IPS-NIHi7 (cell line): ENCODE measurements at regions not wholly inside any gene's neighbourhood (a gene's known extent, or its start where the extent isn't known, plus 50 kb on each side); places are given as distances from the start of the nearest gene placed in this dataset.

ENCODE experiments used
- DNase-seq: peaks from one replicate; pipeline ENCODE4 v3.0.0; 2012; ENCODE audit warnings: mixed read lengths; ENCODE audit errors: extremely low spot score

DNA sequence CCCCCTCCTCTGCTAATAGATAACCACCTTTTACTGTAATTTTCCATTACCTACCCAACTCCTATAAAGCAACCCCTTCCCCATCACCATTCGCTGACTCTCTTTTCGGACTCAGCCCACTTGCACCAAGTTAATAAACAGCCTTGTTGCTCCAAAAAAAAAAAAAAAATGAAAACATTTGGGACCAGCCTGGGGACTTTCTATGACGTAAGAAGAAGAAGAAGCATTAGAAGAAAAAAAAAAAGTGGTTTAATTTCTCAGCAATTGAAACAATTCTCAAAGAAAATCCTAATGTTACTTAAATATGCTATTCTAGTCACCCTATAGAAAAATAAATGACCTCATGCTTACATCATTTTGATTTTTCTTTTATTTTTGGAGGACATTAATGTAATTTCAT is 301.5 kb upstream of the ANO3 start:
- no peak for DNase-seq

DNA sequence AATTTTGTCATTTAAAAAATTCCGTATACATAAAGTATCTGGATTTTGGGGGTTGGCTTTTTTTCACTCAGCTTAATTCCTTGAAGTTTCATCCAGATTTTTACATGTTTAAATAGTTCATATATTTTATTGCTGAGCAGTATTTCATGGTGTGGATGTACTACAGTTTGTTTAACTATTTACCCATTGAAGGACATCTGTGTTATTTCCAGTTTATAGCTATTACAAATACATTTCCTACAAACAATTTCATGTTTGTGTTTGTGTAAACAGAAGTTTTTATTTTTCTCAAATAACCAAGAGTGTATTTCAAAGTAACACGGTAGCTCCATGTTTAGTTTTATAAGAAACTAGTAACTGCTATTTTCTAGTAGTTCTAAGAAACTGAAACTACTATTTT is 299.7 kb upstream of the ANO3 start:
- no peak for DNase-seq

DNA sequence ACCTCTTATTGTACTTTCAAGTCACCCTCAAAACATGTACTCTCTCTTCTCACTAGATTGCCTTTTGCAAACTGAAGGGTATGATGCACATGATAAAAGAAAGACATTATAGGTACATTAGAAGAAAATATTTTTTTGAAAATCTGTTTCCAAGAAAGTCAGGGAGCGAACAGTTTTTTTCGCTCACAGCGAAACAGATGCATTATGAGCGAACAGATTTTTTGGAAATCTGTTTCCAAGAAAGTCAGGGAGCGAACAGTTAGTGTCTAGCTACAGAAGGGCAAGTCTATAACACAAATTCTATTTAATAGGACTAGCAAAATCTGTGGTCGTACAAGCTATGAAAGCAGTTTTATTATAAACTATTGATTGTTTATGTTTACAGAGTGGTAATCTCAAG is 296.2 kb upstream of the ANO3 start:
- no peak for DNase-seq

DNA sequence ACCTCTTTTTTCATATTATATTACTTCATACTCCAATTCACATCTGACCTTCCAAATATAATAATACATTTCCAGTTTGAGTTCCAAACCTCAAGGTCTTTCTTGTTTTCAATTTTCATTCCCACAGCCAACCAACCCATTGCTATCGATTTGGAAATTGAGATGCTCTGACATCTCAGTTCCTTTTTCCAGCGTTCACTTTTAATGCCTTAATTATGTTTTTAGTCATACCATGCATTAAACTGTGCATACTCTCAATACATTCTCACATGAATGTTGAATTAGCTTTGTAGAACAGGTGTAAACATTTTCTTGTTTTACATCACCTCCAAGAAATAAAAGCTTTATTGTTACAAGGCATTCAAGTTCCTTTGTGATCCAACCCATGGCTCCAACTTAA is 294.2 kb upstream of the ANO3 start:
- DNase-seq: no peak

DNA sequence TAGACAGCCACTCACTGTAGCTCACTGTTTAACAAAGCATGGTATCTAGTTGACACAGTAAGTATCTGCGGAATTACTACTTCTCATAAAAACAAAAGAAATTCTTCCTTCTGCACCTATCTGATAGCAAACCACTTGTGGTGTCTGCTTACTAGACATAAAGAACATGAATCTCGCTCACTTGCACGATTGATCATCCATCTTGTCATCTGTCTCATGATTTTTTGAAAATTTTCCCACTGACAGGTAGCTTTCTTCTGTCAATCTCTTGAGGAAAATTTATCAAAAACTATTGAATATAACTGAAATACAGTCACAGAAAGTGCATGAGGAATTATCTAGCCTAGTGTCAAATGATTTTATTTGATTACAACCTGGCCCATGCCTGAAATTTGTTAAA is 291.6 kb upstream of the ANO3 start:
- no peak for DNase-seq

DNA sequence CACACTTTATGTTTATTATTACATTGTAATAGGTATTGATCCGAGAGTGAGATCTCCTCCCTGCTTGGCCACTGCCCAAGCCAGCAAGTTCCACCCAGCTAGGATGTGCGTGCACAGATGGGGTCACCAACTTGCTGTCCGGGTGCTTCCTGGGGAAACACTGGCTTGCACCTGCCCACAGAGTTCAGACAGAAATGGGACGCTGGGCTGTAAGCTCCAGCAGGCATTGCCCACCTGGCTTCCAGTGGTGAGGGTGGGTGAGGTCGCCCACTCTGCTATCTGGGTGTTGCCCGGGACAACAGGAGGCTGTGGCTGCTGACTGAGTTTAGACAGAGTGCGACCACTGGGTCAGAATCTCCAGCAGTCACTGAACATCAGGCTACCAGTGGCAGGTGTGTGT is 289.8 kb upstream of the ANO3 start:
- no peak for DNase-seq

DNA sequence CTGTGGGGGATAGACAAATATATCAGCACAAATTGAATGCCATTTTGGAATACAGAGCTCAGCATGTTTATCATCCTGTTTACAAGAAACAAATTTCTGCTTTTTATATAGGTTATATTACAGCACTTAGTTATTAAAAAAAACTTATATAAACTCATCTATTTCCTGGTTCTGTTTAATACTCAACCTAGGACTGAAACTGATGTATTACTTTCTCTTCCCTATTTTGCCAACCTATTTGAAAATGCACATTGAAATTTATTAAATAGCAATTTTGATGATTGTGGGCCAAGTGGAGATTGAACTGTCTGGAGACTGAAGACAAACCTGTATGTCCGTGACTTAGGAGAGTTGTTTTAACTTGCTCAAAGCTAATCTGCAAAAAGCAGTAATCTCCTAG is 288.3 kb upstream of the ANO3 start:
- no peak for DNase-seq

DNA sequence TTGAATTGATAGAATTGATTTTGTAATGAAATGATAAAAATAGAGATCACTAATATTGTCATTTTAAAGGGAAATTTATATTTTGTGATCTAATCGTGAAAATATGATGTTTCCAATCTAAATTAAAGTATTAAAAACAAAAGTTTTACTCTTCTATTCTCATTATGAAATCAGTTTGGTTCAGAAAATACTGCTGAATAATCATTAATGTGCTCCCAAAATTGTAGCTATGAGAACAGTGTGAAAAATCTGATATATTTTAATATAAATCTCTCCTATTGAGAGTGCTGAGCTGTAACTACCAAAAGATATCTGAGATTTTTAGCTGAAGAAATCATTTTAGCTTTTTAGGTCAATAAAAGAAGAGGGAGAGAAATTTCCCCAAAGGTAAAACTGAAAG is 287.5 kb upstream of the ANO3 start:
- no peak for DNase-seq

DNA sequence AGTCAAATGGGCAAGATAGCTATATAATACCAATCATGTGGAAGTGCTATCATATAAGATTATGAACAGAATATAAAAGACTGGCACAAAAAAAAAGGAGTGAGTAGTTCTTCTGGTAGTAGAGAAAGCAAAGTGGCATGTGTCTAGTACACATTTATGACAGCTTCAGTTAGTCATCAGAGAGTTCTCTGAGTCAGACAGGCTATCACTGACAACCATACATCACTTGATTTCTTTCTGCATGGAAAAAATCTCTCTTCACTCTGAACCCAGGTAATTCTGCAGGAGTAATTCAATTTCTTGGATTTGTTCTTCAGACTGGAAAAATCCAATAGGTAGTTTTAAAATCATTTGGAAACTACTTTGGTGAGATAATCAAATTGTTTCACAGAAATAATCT is 286.8 kb upstream of the ANO3 start:
- DNase-seq: no peak

DNA sequence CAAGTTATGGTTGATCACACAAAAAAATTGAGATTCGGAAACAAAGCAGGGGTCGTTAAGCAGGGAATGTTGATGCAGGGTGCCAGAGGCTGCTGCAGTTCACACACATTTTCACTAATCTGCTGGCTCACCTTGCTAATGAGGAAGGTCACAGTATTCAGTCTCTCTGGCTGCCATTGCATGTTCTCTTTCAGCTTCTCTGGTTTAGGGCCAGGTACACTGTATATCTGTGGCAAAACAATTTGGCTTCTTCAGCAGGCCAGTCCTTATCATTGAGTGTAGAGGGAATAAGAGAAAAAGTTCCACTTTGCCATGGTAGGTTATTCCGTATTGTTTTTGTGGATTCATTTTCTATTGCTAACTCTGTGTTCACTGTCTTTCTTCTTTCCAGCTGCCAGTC is 283.7 kb upstream of the ANO3 start:
- DNase-seq: no peak

DNA sequence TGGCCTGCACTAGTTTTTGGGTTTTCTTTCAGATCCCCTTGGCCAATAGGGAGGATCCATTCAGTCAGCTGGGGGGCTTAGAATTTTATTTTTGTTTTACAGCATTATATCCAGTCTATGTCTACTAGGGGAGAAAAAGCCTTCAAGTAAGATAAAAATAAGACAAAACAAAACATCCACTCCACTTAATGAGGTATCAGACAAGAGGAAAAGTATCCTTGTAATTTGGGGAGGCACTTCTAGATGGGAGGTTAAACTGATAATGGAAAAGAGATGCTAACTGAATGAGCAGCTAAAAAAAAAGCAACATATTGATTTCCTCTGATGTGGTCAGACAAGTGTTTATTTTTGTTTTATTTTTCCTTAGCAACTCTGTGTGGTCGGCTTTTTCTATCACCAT is 278.0 kb upstream of the ANO3 start:
- DNase-seq: no peak

DNA sequence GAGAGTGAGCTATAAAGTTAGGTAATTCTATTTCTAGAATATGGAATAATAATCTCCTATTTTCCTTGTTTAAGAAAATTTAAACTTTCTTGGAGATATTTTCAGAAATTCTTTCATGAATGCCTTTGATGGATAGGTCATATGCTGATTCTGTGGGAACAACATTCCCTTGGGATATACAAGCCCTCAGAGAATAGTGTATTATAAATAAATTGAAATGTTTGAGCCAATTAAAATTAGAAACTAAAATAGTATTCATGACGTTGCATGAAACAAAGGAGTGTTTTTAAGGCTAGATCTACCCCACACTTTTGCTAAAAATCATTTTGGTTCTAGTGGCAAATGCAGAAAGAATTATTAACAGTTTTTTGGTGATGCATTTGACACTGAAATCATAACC is 269.3 kb upstream of the ANO3 start:
- DNase-seq: no peak

DNA sequence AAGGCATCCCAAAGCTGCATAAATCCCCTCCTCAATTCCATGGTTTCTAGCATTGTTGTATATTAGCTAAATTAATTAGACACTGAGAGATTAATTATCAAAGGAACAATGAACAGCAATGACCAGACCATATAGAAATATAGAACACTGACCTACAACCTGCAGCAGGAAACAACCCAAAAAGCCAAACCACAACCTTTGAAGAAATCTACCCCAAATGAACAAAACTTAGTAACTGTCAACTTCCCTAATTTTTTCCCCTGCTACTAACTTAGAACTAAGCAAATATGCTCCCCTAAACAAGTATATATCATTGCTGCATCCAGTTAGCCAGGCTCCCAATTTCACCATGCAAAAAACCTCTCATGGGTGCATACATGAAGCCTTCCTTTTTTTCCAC is 268.0 kb upstream of the ANO3 start:
- no peak for DNase-seq

DNA sequence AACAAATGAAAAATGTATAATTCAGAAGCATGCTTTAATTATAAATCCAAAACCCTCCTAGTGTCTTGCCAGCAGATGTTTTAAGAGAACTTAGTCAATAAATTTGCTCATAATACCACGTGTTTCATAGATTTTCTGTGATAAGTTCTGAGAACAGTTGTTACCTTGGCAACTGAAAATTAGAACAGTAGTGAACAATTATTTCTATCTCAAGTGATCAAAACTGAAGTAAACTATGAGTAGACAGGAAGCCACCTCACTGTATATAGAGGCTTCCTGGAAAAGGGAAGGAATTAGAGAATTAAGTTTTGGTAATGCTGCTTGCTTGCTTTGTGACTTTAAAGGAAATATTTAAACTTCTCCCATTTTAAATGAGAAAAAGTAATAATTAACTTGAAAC is 266.0 kb upstream of the ANO3 start:
- DNase-seq: no peak

DNA sequence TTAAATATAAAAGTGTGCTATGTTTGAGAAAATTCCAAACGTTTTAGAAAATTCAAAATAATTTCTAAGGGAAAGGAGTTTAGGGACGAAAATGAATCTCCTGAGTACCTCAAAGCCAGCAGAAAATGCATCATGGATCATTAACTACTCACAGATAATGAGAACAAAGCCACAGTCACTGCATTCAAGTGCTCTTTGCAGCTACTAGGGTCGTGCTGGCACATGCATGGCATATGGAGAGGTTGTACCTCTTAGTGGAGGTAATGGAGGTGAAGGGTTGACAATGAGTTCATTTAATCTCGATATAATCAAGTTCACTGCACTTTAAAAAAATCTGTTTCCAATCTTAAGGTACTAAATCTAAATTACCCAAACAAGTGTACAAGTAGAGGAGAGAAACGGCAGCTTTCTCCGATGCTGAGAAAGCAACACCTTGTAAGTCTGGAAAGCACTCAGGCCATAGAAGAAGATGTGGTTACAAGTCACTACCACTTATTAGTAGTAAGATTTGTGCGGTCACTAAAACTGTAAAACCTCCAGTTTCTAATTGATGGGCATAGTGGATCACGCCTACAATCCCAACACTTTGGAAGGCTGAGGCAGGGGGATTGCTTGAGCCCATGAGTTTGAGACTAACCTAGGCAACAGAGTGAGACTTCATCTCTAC is 261.1 kb upstream of the ANO3 start:
- DNase-seq: no peak

DNA sequence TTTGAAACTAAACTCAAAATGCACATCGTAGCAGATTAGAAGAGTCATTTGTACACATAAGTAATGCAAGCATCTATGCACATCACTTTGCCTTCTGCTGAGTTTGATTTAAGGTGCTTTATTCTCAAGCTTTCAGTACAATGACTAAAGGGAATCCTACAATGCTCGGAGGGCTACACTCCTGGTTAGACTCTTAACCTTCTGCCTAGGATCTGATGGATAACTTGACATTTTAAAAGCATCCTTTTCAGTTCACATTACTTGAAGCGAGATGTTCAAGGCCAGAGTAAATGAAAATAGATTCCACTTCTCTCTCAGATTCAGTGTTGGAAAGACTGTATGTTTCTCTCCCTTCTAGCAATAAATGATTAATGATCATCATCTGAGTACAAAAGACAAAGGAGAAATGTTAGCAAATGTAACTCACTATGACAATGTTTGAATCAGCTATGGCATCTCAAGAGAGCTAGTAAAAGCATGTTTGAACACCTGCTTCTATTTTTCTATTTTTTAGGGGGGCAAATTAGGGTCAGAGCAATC is 259.2 kb upstream of the ANO3 start:
- DNase-seq: no peak

DNA sequence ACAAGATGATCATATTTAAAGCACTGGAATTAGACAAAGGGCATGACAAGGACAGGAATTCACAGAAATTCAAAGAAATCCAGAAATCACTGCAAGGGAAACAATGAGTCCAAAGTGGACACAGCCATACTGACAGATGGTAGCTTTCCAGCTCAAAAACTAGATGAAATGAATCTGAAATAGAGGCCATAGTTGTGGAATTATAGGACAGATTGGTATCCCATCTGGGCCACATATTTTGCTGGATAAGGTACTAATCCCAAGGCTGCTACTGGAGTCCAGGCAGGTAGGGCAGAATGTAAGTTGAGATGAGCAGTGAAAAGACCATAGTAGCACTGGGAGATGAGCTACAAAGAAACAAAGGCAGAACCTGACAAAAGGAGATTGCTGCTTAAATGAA is 258.3 kb upstream of the ANO3 start:
- no peak for DNase-seq

DNA sequence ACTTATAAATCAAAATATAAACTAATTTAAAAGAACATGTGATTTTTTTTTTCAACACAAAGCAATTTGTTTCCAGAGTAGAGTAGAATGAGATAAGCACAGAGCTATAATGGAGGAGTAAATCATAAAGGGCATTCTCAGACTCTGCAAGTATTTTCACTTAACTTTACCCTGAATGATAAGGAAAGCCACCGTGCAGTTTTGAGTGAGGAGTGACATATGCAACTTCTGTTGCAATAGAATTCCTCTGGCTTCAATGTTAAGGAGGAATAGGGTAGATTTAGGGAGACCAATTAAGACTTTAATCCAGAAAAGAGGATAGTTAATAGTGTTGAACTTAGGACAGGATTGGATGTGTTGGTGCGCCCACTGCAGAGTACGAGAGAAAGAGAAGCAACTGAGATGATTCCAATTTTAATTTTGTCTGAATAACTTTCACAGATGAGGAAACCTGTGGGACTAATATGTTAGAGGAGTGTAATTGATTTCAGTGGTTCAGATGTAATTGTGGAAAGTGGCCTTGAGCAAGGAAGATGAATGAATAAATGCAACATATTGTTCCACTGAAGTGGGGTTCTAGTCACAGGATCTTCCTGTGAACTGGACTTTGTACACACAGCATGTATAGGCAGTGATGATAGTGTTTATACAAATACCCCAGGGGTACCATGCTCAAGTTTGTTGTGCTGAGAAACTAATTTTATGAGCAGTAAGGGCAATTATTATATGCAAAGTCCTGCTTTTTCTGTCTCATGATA is 255.5 kb upstream of the ANO3 start:
- DNase-seq: no peak

DNA sequence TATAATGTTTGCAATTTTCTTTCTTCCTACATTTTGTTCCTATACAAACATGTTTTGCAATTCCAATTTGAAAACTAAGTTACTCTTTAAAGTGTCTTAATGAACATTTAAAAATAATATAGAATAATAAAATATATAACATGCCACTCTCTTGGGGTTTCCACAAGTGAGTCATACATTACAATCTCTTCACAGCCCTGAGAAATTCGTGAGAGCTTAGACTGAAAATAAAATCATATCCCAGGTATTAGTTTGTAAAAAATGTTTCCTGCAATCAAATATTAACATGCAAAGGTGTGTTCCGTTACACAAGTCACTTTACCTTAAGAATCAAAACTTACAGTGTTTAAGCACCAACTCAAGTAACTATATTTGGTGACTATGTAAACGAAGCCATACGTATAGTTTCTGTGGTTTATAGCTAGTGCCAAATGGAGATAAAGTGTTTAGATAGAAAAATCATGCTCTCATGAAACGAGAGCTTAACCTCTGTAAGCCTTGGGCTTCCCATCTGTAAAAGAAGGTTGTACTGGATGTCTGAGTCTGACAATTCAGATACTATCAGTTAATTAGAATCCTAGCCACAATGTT is 253.6 kb upstream of the ANO3 start:
- DNase-seq: no peak

DNA sequence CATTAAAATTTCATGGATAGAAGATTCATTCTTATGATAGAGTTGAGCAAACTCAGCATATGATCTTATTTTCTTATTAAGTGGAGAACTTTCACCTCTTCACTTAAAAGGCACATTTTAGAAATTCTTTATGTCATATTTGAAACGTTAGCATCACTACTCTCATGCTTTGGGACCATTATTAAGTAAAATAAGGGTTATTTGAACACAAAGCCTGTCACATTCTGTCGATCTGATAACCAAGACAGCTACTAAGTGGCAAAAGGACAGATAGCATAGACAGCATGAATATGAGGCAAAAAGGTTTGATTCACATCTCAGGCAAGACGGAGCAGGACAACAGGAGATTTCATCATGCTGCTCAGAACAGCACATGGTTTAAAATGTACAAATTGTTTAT is 247.6 kb upstream of the ANO3 start:
- no peak for DNase-seq

DNA sequence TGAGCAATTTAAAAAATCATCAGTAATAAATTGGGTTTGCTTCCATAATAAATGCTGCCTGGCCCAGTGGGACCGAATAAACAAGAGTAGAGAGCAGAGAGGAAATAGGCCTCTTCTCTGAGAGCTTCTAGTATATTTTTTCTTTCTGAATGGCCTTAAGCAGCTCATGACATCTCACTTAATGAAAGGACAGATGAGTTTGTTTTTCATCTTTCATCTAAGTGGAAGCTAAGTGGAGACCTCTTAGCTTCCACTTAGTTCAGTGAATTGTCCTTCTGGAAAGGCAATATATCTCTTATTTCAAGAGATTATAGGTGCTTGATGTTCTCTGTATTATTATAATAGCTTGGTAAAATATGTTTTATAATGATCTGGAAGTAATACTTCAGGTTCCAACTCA is 245.9 kb upstream of the ANO3 start:
- DNase-seq: no peak

DNA sequence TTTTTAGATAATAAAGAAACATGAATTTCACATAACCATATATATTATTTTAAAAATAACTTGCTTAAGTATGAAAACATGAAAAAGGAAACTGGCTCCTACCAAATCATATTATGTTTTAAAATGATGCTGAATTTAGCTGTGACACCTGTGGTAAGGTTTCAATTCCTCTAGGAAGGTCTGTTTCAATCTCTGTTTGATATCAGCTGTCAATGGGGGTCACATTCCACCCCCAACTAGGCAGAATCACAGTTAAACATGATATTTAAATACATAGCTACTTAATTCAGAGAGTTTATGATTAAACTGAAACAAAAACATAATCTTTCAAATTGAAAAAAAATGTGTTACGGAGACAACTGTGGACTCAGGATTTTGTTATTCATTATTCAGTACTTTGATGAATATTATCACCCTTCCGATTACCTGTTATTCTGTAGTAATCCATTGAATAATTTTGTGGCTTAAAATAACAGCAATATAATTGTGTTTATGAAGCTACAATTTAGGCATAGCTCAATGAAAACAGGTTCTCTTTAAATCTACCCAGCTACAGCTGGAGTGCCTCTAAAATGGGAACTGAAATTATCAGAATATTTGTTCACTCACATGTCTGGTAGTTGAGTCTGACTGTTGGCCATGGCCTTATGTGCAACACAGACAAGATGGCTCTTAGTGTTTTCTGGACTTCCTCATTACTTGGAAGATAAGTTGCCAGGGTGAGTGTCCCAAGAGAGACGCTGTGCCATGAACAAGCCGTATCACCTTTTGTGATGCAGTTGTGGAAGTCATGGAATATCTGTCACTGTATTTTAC is 244.6 kb upstream of the ANO3 start:
- no peak for DNase-seq
